ENCODE measurements at regions not wholly inside any gene's neighbourhood (a gene's known extent, or its start where the extent isn't known, plus 50 kb on each side); places are given as distances from the start of the nearest gene placed in this dataset.

DNA sequence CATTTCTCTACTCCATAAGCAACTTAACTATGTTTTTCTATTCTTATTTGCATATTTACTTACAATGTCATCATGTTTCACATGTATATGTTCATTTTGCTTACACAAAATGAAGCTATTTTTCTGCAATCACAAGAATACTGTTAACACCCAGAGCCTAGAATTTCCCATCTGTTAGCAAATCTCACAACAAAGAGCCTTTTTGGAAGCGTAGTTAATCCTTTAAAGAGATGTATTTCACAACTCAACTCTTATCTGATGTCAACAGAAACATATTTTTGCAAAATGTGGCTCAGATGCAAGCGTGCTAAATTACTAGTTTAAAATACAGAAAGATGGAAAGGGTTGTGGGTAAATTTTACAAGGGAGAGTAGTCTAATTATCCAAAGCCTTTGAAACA is 110.6 kb upstream of the COL1A2 start:
- no peak for TF ChIP-seq EP300 (IDR thresholded peaks at IDR 0.05)
- TF ChIP-seq RNF2 (IDR thresholded peaks at IDR 0.05; ENCODE audit: borderline replicate concordance, low read depth), result no peak
- TF ChIP-seq, protein P1, sequence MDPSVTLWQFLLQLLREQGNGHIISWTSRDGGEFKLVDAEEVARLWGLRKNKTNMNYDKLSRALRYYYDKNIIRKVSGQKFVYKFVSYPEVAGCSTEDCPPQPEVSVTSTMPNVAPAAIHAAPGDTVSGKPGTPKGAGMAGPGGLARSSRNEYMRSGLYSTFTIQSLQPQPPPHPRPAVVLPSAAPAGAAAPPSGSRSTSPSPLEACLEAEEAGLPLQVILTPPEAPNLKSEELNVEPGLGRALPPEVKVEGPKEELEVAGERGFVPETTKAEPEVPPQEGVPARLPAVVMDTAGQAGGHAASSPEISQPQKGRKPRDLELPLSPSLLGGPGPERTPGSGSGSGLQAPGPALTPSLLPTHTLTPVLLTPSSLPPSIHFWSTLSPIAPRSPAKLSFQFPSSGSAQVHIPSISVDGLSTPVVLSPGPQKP (IDR thresholded peaks at IDR 0.05; ENCODE audit: low read depth, low read length), result no peak
- TF ChIP-seq, protein P2, sequence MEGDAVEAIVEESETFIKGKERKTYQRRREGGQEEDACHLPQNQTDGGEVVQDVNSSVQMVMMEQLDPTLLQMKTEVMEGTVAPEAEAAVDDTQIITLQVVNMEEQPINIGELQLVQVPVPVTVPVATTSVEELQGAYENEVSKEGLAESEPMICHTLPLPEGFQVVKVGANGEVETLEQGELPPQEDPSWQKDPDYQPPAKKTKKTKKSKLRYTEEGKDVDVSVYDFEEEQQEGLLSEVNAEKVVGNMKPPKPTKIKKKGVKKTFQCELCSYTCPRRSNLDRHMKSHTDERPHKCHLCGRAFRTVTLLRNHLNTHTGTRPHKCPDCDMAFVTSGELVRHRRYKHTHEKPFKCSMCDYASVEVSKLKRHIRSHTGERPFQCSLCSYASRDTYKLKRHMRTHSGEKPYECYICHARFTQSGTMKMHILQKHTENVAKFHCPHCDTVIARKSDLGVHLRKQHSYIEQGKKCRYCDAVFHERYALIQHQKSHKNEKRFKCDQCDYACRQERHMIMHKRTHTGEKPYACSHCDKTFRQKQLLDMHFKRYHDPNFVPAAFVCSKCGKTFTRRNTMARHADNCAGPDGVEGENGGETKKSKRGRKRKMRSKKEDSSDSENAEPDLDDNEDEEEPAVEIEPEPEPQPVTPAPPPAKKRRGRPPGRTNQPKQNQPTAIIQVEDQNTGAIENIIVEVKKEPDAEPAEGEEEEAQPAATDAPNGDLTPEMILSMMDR (IDR thresholded peaks at IDR 0.05), result no peak
- no peak for TF ChIP-seq SMC3 (IDR thresholded peaks at IDR 0.05)
- no peak for TF ChIP-seq FOXS1 (CRISPR knock-in tag; IDR thresholded peaks at IDR 0.05)
- no peak for TF ChIP-seq CEBPB (IDR thresholded peaks at IDR 0.05)
- no peak for TF ChIP-seq MAFK (IDR thresholded peaks at IDR 0.05; ENCODE audit: partially characterized antibody)
- TF ChIP-seq, protein P3, sequence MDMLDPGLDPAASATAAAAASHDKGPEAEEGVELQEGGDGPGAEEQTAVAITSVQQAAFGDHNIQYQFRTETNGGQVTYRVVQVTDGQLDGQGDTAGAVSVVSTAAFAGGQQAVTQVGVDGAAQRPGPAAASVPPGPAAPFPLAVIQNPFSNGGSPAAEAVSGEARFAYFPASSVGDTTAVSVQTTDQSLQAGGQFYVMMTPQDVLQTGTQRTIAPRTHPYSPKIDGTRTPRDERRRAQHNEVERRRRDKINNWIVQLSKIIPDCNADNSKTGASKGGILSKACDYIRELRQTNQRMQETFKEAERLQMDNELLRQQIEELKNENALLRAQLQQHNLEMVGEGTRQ (IDR thresholded peaks at IDR 0.05), result no peak
